Loucy (cell line): ENCODE measurements at regions not wholly inside any gene's neighbourhood (a gene's known extent, or its start where the extent isn't known, plus 50 kb on each side); places are given as distances from the start of the nearest gene placed in this dataset.

Experiments
- H2AFZ ChIP-seq: fragments of 200-600 bp; sonication (generic); 2 replicates; pipeline ENCODE4 v1.6.0; 2016; ENCODE audit warnings: antibody characterized with exemption, mild to moderate bottlenecking, low read length, moderate library complexity
- H3F3A ChIP-seq: fragments of 200-600 bp; 2 replicates; pipeline ENCODE4 v1.6.0; 2016; ENCODE audit warnings: antibody characterized with exemption, low read depth, mild to moderate bottlenecking
- H3K27me3 ChIP-seq: fragments of 200-600 bp; sonication (generic); 2 replicates; pipeline ENCODE4 v1.6.1; 2014; ENCODE audit warnings: low read length, mild to moderate bottlenecking; ENCODE audit not compliant: insufficient read depth, poor library complexity, severe bottlenecking
- H3K36me3 ChIP-seq: fragments of 200-600 bp; sonication (generic); 2 replicates; pipeline ENCODE4 v1.6.1; 2016; ENCODE audit warnings: low read length; ENCODE audit not compliant: insufficient read depth
- H3K4me1 ChIP-seq: fragments of 200-600 bp; sonication (generic); 2 replicates; pipeline ENCODE4 v1.5.1; 2014; ENCODE audit warnings: low read length, mild to moderate bottlenecking; ENCODE audit not compliant: insufficient read depth, poor library complexity, severe bottlenecking
- H3K4me2 ChIP-seq: fragments of 200-600 bp; sonication (generic); 2 replicates; pipeline ENCODE4 v1.6.0; 2014; ENCODE audit warnings: antibody characterized with exemption, low read length, low read depth, mild to moderate bottlenecking; ENCODE audit not compliant: poor library complexity, severe bottlenecking
- H3K4me3 ChIP-seq: fragments of 200-600 bp; sonication (generic); 2 replicates; pipeline ENCODE4 v1.5.1; 2014; ENCODE audit warnings: low read length, mild to moderate bottlenecking, mixed read lengths; ENCODE audit not compliant: poor library complexity, severe bottlenecking
- H3K79me2 ChIP-seq: fragments of 200-600 bp; sonication (generic); 2 replicates; pipeline ENCODE4 v1.6.1; 2014; ENCODE audit warnings: low read length; ENCODE audit not compliant: insufficient read depth
- H3K9ac ChIP-seq: fragments of 200-600 bp; sonication (generic); 2 replicates; pipeline ENCODE4 v1.6.0; 2014; ENCODE audit warnings: mild to moderate bottlenecking, low read depth, low read length, moderate library complexity; ENCODE audit not compliant: poor library complexity, severe bottlenecking
- H3K9me2 ChIP-seq: fragments of 200-600 bp; sonication (generic); replicated peaks from 2 replicates; pipeline ENCODE4 v1.6.1; 2016; ENCODE audit warnings: low read depth, low read length, mixed read lengths
- H3K9me3 ChIP-seq: fragments of 200-600 bp; sonication (generic); 2 replicates; pipeline ENCODE4 v1.6.1; 2014; ENCODE audit warnings: mild to moderate bottlenecking, antibody characterized with exemption, low read length, low read depth; ENCODE audit not compliant: insufficient read depth
- H4K20me1 ChIP-seq: fragments of 200-600 bp; sonication (generic); 2 replicates; pipeline ENCODE4 v1.6.0; 2014; ENCODE audit warnings: antibody characterized with exemption, low read length, mild to moderate bottlenecking; ENCODE audit not compliant: insufficient read depth, poor library complexity, severe bottlenecking
- CTCF ChIP-seq: fragments of 200-600 bp; sonication (generic); conservative IDR thresholded peaks from 2 replicates; pipeline ENCODE4 v1.5.1; 2014; ENCODE audit warnings: mild to moderate bottlenecking, antibody characterized with exemption, low read length
- EZH2phosphoT487 ChIP-seq: fragments of 200-600 bp; IDR thresholded peaks from 2 replicates; pipeline ENCODE4 v1.6.1; 2018; ENCODE audit warnings: antibody characterized with exemption, mild to moderate bottlenecking, moderate library complexity, borderline replicate concordance

- Histone ChIP-seq H3K4me1 (peaks cover 18% of the 10 kb centered on the region), H3K4me3 (no peak overlapping the region), H3K9ac (no peak overlapping the region), H2AFZ (no peak overlapping the region), H3K79me2 (no peaks in the 10 kb centered on the region), H3F3A (no peaks in the 10 kb centered on the region), H3K9me3 (no peaks in the 10 kb centered on the region), H3K27me3 (no peaks in the 10 kb centered on the region), H4K20me1 (no peaks in the 10 kb centered on the region), H3K4me2 (no peak overlapping the region), H3K9me2 (no peaks in the 10 kb centered on the region), H3K36me3 (no peaks in the 10 kb centered on the region)
- TF ChIP-seq EZH2phosphoT487, result no peak
- TF ChIP-seq CTCF, result no peak
Measured at GRCh38 chr11:19372381-19372780, 131.6 kb upstream of the E2F8 start.

GRCh38 chr11:19370100-19370861 is 129.5 kb upstream of the E2F8 start:
- peaks cover 18% of the 10 kb centered on the region for H3K4me1 ChIP-seq
- H3K9ac ChIP-seq, result no peak overlapping the region
- H3K36me3 ChIP-seq, result no peaks in the 10 kb centered on the region
- TF ChIP-seq EZH2phosphoT487 (no peak), CTCF (no peak)
- no peaks in the 10 kb centered on the region for H4K20me1 ChIP-seq
- no peak overlapping the region for H3K4me2 ChIP-seq
- H2AFZ ChIP-seq, result no peak overlapping the region
- no peaks in the 10 kb centered on the region for H3K27me3 ChIP-seq
- H3K9me2 ChIP-seq, result no peaks in the 10 kb centered on the region
- H3K9me3 ChIP-seq, result no peaks in the 10 kb centered on the region
- H3K79me2 ChIP-seq, result no peaks in the 10 kb centered on the region
- H3K4me3 ChIP-seq, result no peak overlapping the region
- H3F3A ChIP-seq, result no peaks in the 10 kb centered on the region

GRCh38 chr11:19368726-19369375 is 128.1 kb upstream of the E2F8 start:
- Histone ChIP-seq H3K4me3 (no peak overlapping the region), H3K4me1 (peaks cover 18% of the 10 kb centered on the region)

More at GRCh38 chr11:19368726-19369375, 128.1 kb upstream of the E2F8 start:
- Histone ChIP-seq H3K79me2 (no peaks in the 10 kb centered on the region), H3K9ac (no peak overlapping the region), H3K27me3 (no peaks in the 10 kb centered on the region), H2AFZ (no peak overlapping the region), H3K9me3 (no peaks in the 10 kb centered on the region), H3F3A (no peaks in the 10 kb centered on the region), H3K4me2 (peak overlapping the region; percentile 8), H3K9me2 (no peaks in the 10 kb centered on the region), H4K20me1 (no peaks in the 10 kb centered on the region), H3K36me3 (no peaks in the 10 kb centered on the region)
- TF ChIP-seq CTCF (no peak), EZH2phosphoT487 (no peak)
